H1 (cell line): ENCODE measurements at regions not wholly inside any gene's neighbourhood (a gene's known extent, or its start where the extent isn't known, plus 50 kb on each side); places are given as distances from the start of the nearest gene placed in this dataset.

Experiments used
- CTCF ChIA-PET: fragments of 300-600 bp; sonication (Branson Sonifier 250); formaldehyde crosslinking; loops from one replicate; lab custom pipeline; 2021; ENCODE audit not compliant: partially characterized antibody; lab: Charles Lee
- POLR2A ChIA-PET: fragments of 300-600 bp; sonication (Branson Sonifier 250); formaldehyde crosslinking; loops from one replicate; lab custom pipeline; 2021; ENCODE audit warnings: inconsistent platforms; ENCODE audit not compliant: partially characterized antibody; lab: Charles Lee
- DNase-seq, 2 experiments: peaks; one replicate each; pipeline versions ENCODE4 v3.0.0 to v3.0.0-alpha.2; 2010 to 2022; ENCODE audit warnings: low spot score in 2 of 2, low read depth in 1 of 2, mixed read lengths in 1 of 2
- FAIRE-seq: peaks from 2 replicates; lab custom pipeline; 2011; peaks lifted over from hg19 to GRCh38; lab: Jason Lieb, UNC
- H2AFZ ChIP-seq: 2 replicates; pipeline ENCODE4 v1.8.1; 2012; ENCODE audit warnings: low read length, inconsistent platforms
- H2AK5ac ChIP-seq: 2 replicates; pipeline ENCODE4 v1.6.1; 2013; ENCODE audit warnings: low read depth, low read length
- H2BK120ac ChIP-seq: replicated peaks from 2 replicates; pipeline ENCODE3; 2013; ENCODE audit warnings: low read depth, low read length, inconsistent platforms
- H2BK12ac ChIP-seq: 2 replicates; pipeline ENCODE4 v1.6.1; 2013; ENCODE audit warnings: low read depth, low read length
- H2BK15ac ChIP-seq: 2 replicates; pipeline ENCODE4 v1.6.1; 2013; ENCODE audit warnings: low read length
- H2BK20ac ChIP-seq: 2 replicates; pipeline ENCODE4 v1.6.1; 2013; ENCODE audit warnings: low read length
- H2BK5ac ChIP-seq: 2 replicates; pipeline ENCODE4 v1.6.1; 2013; ENCODE audit warnings: low read depth, low read length
- H3K14ac ChIP-seq: 2 replicates; pipeline ENCODE4 v1.6.1; 2013; ENCODE audit warnings: inconsistent platforms; ENCODE audit not compliant: insufficient read length
- H3K18ac ChIP-seq: 2 replicates; pipeline ENCODE4 v1.6.1; 2013; ENCODE audit warnings: low read length; ENCODE audit errors: extremely low read depth
- H3K23ac ChIP-seq: 2 replicates; pipeline ENCODE4 v1.6.1; 2013; ENCODE audit warnings: inconsistent platforms; ENCODE audit not compliant: insufficient read length
- H3K23me2 ChIP-seq: 2 replicates; pipeline ENCODE4 v1.6.1; 2013; ENCODE audit warnings: low read depth, low read length
- H3K27ac ChIP-seq: 2 replicates; pipeline ENCODE4 v1.6.1; 2011; ENCODE audit warnings: low read depth, low read length, inconsistent platforms
- H3K27me3 ChIP-seq, 4 experiments: replicated peaks in 1 of 4; 1 replicate in 1 of 4; 2 replicates in 3 of 4; pipeline versions ENCODE4 v1.6.1 to v1.8.1; 2011 to 2013; ENCODE audit warnings: low read length in 3 of 4, mild to moderate bottlenecking in 3 of 4, inconsistent platforms in 2 of 4, mixed read lengths in 2 of 4, moderate library complexity in 1 of 4; ENCODE audit not compliant: control insufficient read depth in 3 of 4, insufficient read depth in 3 of 4; ENCODE audit errors: extremely low read depth in 1 of 4
- H3K36me3 ChIP-seq, 4 experiments: 2 replicates each; pipeline versions ENCODE4 v1.6.1 to v1.8.1; 2011 to 2013; ENCODE audit warnings: mild to moderate bottlenecking in 4 of 4, low read length in 3 of 4, moderate library complexity in 2 of 4, control low read depth in 1 of 4, inconsistent platforms in 1 of 4; ENCODE audit not compliant: insufficient read depth in 4 of 4, control insufficient read depth in 2 of 4
- H3K4ac ChIP-seq: replicated peaks from 2 replicates; pipeline ENCODE3; 2013; ENCODE audit warnings: low read length, low read depth, mixed read lengths, inconsistent platforms; ENCODE audit not compliant: insufficient read length
- H3K4me1 ChIP-seq, 4 experiments: replicated peaks in 1 of 4; 1 replicate in 1 of 4; 2 replicates in 3 of 4; pipeline versions ENCODE4 v1.6.1 to v1.8.1; 2011 to 2013; ENCODE audit warnings: low read length in 3 of 4, inconsistent platforms in 2 of 4, mixed read lengths in 1 of 4; ENCODE audit not compliant: insufficient read depth in 4 of 4, control insufficient read depth in 3 of 4
- H3K4me2 ChIP-seq, 2 experiments: 2 replicates each; pipeline versions ENCODE4 v1.6.1 to v1.8.1; 2011 to 2013; ENCODE audit warnings: low read depth in 2 of 2, low read length in 2 of 2, control low read depth in 1 of 2, inconsistent platforms in 1 of 2, mild to moderate bottlenecking in 1 of 2; ENCODE audit not compliant: insufficient read depth in 1 of 2
- H3K4me3 ChIP-seq, 4 experiments: fragments of 200-600, 300-600 bp in 1 of 4; sonication (generic), shearing (Covaris generic), sonication (Bioruptor Twin) in 1 of 4; 2 replicates each; pipeline versions ENCODE4 v1.5.1 to v1.8.1; 2011 to 2016; ENCODE audit warnings: low read length in 4 of 4, low read depth in 3 of 4, control low read depth in 2 of 4, inconsistent platforms in 2 of 4, mild to moderate bottlenecking in 2 of 4, mixed read lengths in 1 of 4, moderate library complexity in 1 of 4; ENCODE audit not compliant: insufficient read depth in 2 of 4; ENCODE audit errors: extremely low read depth in 1 of 4
- H3K56ac ChIP-seq: replicated peaks from 2 replicates; pipeline ENCODE3; 2013; ENCODE audit warnings: low read depth, mild to moderate bottlenecking, mixed read lengths, low read length, inconsistent platforms; ENCODE audit not compliant: insufficient read length
- H3K79me1 ChIP-seq: 2 replicates; pipeline ENCODE4 v1.6.1; 2013; ENCODE audit warnings: low read depth, low read length, control low read depth
- H3K79me2 ChIP-seq, 2 experiments: 2 replicates each; pipeline versions ENCODE4 v1.6.1 to v1.8.1; 2012 to 2013; ENCODE audit warnings: low read length in 2 of 2, mild to moderate bottlenecking in 2 of 2, inconsistent platforms in 1 of 2; ENCODE audit not compliant: insufficient read depth in 2 of 2, control insufficient read depth in 1 of 2
- H3K9ac ChIP-seq, 4 experiments: replicated peaks in 1 of 4; 1 replicate in 1 of 4; 2 replicates in 3 of 4; pipeline versions ENCODE4 v1.6.1 to v1.8.1; 2011 to 2013; ENCODE audit warnings: low read depth in 3 of 4, low read length in 3 of 4, control low read depth in 2 of 4, mild to moderate bottlenecking in 2 of 4, moderate library complexity in 2 of 4, inconsistent platforms in 1 of 4; ENCODE audit errors: extremely low read depth in 1 of 4
- H3K9me3 ChIP-seq, 2 experiments: 2 replicates each; pipeline versions ENCODE4 v1.6.1 to v1.8.1; 2012 to 2013; ENCODE audit warnings: mild to moderate bottlenecking in 2 of 2, moderate library complexity in 2 of 2, control low read depth in 1 of 2, inconsistent platforms in 1 of 2, low read depth in 1 of 2, low read length in 1 of 2, mixed read lengths in 1 of 2; ENCODE audit not compliant: insufficient read depth in 2 of 2
- H4K20me1 ChIP-seq, 2 experiments: replicated peaks in 1 of 2; 2 replicates each; pipeline versions ENCODE3 to v1.8.1; 2011 to 2013; ENCODE audit warnings: inconsistent platforms in 2 of 2, low read length in 2 of 2, mild to moderate bottlenecking in 1 of 2; ENCODE audit not compliant: insufficient read depth in 2 of 2, control insufficient read depth in 1 of 2
- H4K5ac ChIP-seq: 2 replicates; pipeline ENCODE4 v1.6.1; 2013; ENCODE audit warnings: low read length, low read depth, mixed read lengths, inconsistent platforms; ENCODE audit not compliant: insufficient read length
- H4K8ac ChIP-seq: 2 replicates; pipeline ENCODE4 v1.8.0; 2013; ENCODE audit warnings: mild to moderate bottlenecking, moderate library complexity, low read length, inconsistent platforms; ENCODE audit not compliant: insufficient read depth; ENCODE audit errors: extremely low read depth
- H4K91ac ChIP-seq: replicated peaks from 2 replicates; pipeline ENCODE3; 2013; ENCODE audit warnings: low read length, mixed read lengths, inconsistent platforms; ENCODE audit not compliant: insufficient read length
- BCL11A ChIP-seq, 2 experiments: IDR thresholded peaks; one replicate each; pipeline ENCODE4 v1.6.1; 2011; ENCODE audit warnings: low read depth in 2 of 2, low read length in 2 of 2, mild to moderate bottlenecking in 2 of 2
- CBX5 ChIP-seq: fragments of 300-800, 300-1000 bp; sonication (generic); IDR thresholded peaks from 2 replicates; pipeline ENCODE4 v1.7.1; 2016; ENCODE audit warnings: antibody characterized with exemption, low read length, low read depth
- CTBP2 ChIP-seq: IDR thresholded peaks from 2 replicates; pipeline ENCODE4 v1.7.0; 2011; ENCODE audit warnings: borderline replicate concordance, mild to moderate bottlenecking, moderate library complexity, mixed read lengths, low read length; ENCODE audit not compliant: insufficient read depth, insufficient read length
- EP300 ChIP-seq, 2 experiments: IDR thresholded peaks; 1 replicate in 1 of 2; 2 replicates in 1 of 2; pipeline ENCODE4 v1.6.1; 2011 to 2012; ENCODE audit warnings: low read depth in 2 of 2, low read length in 2 of 2, mild to moderate bottlenecking in 2 of 2, borderline replicate concordance in 1 of 2, inconsistent platforms in 1 of 2, moderate library complexity in 1 of 2
- FOSL1 ChIP-seq: IDR thresholded peaks from 2 replicates; pipeline ENCODE4 v1.6.1; 2011; ENCODE audit warnings: mild to moderate bottlenecking, low read depth, low read length, moderate library complexity; ENCODE audit not compliant: insufficient read depth
- NANOG ChIP-seq: IDR thresholded peaks from 2 replicates; pipeline ENCODE4 v1.6.1; 2011; ENCODE audit warnings: low read length, low read depth, mild to moderate bottlenecking, inconsistent platforms; ENCODE audit not compliant: insufficient read depth, poor library complexity, severe bottlenecking
- PHF8 ChIP-seq: fragments of 200-600 bp; sonication (generic); conservative IDR thresholded peaks from 2 replicates; pipeline ENCODE4 v1.7.1; 2012; ENCODE audit warnings: low read depth, mild to moderate bottlenecking, inconsistent platforms, low read length, moderate library complexity
- POLR2A ChIP-seq, 2 experiments: IDR thresholded peaks; 1 replicate in 1 of 2; 2 replicates in 1 of 2; pipeline ENCODE4 v1.6.1; 2011; ENCODE audit warnings: low read depth in 2 of 2, low read length in 2 of 2, mild to moderate bottlenecking in 2 of 2; ENCODE audit errors: control extremely low read depth in 1 of 2
- SAP30 ChIP-seq: fragments of 300-600 bp; sonication (generic); IDR thresholded peaks from 2 replicates; pipeline ENCODE4 v1.7.1; 2012; ENCODE audit warnings: low read length, moderate library complexity, mild to moderate bottlenecking, inconsistent platforms; ENCODE audit not compliant: insufficient read depth, insufficient replicate concordance
- SP2 ChIP-seq: IDR thresholded peaks from 2 replicates; pipeline ENCODE4 v1.6.1; 2012; ENCODE audit warnings: mild to moderate bottlenecking, low read length, inconsistent platforms
- TBP ChIP-seq: IDR thresholded peaks from 2 replicates; pipeline ENCODE4 v1.6.1; 2011; ENCODE audit warnings: low read depth, low read length, improper control_type of control experiment
- ZNF274 ChIP-seq: IDR thresholded peaks from 2 replicates; pipeline ENCODE4 v1.7.0; 2012; ENCODE audit warnings: low read length, borderline replicate concordance; ENCODE audit errors: extremely low read depth
- WGBS, 2 experiments: shearing (Covaris generic) in 1 of 2; methylation state at CpG; one replicate each; pipeline versions ENCODE4 v1.1.6 to v1.1.7; 2013 to 2015; ENCODE audit warnings: low lambda C conversion rate in 2 of 2, mixed read lengths in 2 of 2, inconsistent platforms in 1 of 2, low coverage in 1 of 2, missing lambda C conversion rate in 1 of 2; ENCODE audit not compliant: insufficient replicate concordance in 2 of 2, insufficient coverage in 1 of 2, insufficient read length in 1 of 2; ENCODE audit errors: extremely low coverage in 1 of 2, missing lambda C conversion rate in 1 of 2; 5-methylcytosine and 5-hydroxymethylcytosine counted together

DNA sequence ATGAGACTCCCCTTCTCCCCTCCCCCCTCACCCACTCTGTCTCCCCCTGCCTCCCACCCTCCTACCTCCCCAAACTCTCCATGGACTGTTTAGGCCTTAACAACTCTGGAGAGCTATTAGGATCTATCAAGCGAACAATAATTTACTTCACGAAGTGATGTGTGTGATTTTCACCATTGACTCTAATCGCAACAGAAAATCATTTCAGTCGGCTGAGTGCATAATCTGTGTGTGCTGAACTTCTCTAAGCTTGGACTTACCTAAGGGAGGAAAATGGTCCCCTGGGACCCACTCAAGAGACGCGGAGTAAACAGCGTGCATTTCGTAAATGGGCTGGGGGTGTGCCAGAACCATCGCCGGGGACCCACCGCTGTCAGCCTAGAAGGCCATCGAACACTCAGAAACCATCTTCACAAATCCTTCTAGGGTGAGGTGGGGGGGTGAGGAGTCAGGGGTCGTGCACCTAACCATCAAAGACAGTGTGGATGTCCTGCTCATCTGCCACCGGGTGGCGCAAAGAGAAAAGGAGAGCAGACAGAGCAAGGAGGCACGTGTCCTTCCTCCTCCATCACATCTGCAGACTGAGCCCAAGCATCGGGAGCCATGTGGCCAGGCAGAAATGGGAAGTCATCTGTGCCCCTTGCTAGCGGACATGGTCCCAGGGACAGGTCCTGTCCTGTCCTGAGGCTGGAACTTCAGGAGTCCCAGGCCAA lies 62.1 kb upstream of the NUP50 start:
- H4K20me1 ChIP-seq: no peaks in the 10 kb centered on the region
- no peaks in the 10 kb centered on the region for H3K79me2 ChIP-seq
- no peak overlapping the region for H3K56ac ChIP-seq
- H2BK120ac ChIP-seq: no peak overlapping the region
- H4K5ac ChIP-seq: no peak overlapping the region
- no peak overlapping the region for H3K4me2 ChIP-seq
- H3K23me2 ChIP-seq: no peaks in the 10 kb centered on the region
- no peaks in the 10 kb centered on the region for H3K36me3 ChIP-seq
- H3K9me3 ChIP-seq: no peaks in the 10 kb centered on the region
- H2AFZ ChIP-seq: peak overlapping the region; percentile 94; the same call in 1 of the 2 replicates
- no peak overlapping the region for H3K4ac ChIP-seq
- H3K79me1 ChIP-seq: no peaks in the 10 kb centered on the region
- no peak overlapping the region for H4K8ac ChIP-seq
- H2BK20ac ChIP-seq: 0 out of 2 replicates have a peak overlapping the region, but pooled peaks have one; percentile 73
- H3K4me1 ChIP-seq: no peaks in the 10 kb centered on the region
- peak overlapping the region; percentile 73; the same call in 1 of the 2 replicates for H2BK15ac ChIP-seq
- no peak overlapping the region for H4K91ac ChIP-seq
- WGBS, 2 experiments: 74% methylated on average over 18 of the region's 18 CpGs; no CpG with 5 or more reads in 1 of the 2 experiments
- H3K23ac ChIP-seq: no peak overlapping the region
- no peak for DNase-seq
- POLR2A ChIA-PET: interaction anchor here (0.6 to 1.6 kb wide), 2 partner anchors 11 to 88 kb away, joined by 3 to 4 read pairs; no protein-coding TSS in a partner anchor
- no peak overlapping the region for H3K27ac ChIP-seq
- CTCF ChIA-PET: interaction anchor here (0.6 to 3.8 kb wide), 10 partner anchors 10 to 162 kb away, joined by 3 to 16 read pairs (median 5); no protein-coding TSS in a partner anchor
- H3K27me3 ChIP-seq: peaks cover 0 to 1% (median 0%) of the 10 kb centered on the region in 4 experiments; a peak in 1 of 7 replicates
- H3K18ac ChIP-seq: no peak overlapping the region
- peak; percentile 77 for FAIRE-seq
- no peak overlapping the region for H2AK5ac ChIP-seq
- 0 out of 2 replicates have a peak overlapping the region, but pooled peaks have one; percentile 75 for H2BK12ac ChIP-seq
- no peak overlapping the region for H3K14ac ChIP-seq
- no peak overlapping the region for H2BK5ac ChIP-seq
- no peak overlapping the region for H3K4me3 ChIP-seq
- no peak overlapping the region for H3K9ac ChIP-seq
- TF ChIP-seq CTBP2 (no peak), SP2 (no peak), CBX5 (no peak), TBP (no peak), ZNF274 (no peak), FOSL1 (no peak), SAP30 (no peak), BCL11A (IDR thresholded peaks at IDR 0.05; ENCODE audit: low read depth in 2 of 2, low read length in 2 of 2) (no peak), NANOG (no peak), PHF8 (no peak), EP300 (IDR thresholded peaks at IDR 0.05; ENCODE audit: borderline replicate concordance in 1 of 2, low read depth in 2 of 2, low read length in 2 of 2) (no peak), POLR2A (IDR thresholded peaks at IDR 0.05; ENCODE audit: control extremely low read depth in 1 of 2, low read depth in 2 of 2, low read length in 2 of 2) (no peak)
